ENCODE measurements at regions not wholly inside any gene's neighbourhood (a gene's known extent, or its start where the extent isn't known, plus 50 kb on each side); places are given as distances from the start of the nearest gene placed in this dataset.

DNA sequence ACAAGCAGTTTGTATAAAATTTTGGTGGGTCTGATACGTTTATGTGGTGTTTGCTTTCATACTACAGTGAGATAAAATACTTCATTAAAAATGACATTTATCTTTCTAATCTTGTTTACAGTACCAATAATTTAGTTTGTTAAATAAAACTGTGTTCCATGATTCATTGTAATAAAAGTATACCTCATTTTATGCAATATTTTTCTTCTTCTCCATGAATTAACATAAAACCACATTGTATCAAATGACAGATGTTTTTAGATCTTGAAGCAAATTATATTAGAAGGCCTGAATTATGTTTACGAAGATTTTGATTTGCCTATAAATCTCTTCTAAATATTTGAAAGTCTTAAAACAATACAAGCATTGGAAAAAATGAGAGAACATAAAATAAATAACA lies 1443.0 kb upstream of the CDH6 start:
- H3K27ac ChIP-seq, result peak overlapping the region; percentile 82
- no peak for TF ChIP-seq ZFX (IDR thresholded peaks at IDR 0.05; ENCODE audit: borderline replicate concordance)
- TF ChIP-seq, protein P1, sequence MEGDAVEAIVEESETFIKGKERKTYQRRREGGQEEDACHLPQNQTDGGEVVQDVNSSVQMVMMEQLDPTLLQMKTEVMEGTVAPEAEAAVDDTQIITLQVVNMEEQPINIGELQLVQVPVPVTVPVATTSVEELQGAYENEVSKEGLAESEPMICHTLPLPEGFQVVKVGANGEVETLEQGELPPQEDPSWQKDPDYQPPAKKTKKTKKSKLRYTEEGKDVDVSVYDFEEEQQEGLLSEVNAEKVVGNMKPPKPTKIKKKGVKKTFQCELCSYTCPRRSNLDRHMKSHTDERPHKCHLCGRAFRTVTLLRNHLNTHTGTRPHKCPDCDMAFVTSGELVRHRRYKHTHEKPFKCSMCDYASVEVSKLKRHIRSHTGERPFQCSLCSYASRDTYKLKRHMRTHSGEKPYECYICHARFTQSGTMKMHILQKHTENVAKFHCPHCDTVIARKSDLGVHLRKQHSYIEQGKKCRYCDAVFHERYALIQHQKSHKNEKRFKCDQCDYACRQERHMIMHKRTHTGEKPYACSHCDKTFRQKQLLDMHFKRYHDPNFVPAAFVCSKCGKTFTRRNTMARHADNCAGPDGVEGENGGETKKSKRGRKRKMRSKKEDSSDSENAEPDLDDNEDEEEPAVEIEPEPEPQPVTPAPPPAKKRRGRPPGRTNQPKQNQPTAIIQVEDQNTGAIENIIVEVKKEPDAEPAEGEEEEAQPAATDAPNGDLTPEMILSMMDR (IDR thresholded peaks at IDR 0.05), result no peak

DNA sequence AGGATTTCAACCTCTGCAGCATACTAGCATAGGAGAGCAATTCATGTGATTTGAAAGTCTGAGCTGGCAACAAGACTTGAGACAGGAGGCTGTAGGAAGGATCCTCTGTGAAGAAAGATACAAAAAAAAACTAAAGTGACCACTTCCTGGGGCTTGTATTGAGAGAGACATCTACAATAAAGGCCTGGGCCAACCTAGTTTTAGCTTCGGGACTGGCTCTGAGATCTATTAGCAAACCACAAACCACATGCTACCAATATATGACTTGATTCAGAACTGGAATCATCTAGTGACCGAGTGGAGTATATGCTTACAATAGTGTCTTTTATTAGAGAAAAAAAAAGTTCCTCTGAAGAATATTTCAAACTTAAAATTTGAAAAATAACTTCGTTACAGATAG lies 1448.9 kb upstream of the CDH6 start:
- no peak overlapping the region for H3K27ac ChIP-seq
- no peak for TF ChIP-seq ZFX (IDR thresholded peaks at IDR 0.05; ENCODE audit: borderline replicate concordance)
- TF ChIP-seq, protein P1 (IDR thresholded peaks at IDR 0.05), result no peak

DNA sequence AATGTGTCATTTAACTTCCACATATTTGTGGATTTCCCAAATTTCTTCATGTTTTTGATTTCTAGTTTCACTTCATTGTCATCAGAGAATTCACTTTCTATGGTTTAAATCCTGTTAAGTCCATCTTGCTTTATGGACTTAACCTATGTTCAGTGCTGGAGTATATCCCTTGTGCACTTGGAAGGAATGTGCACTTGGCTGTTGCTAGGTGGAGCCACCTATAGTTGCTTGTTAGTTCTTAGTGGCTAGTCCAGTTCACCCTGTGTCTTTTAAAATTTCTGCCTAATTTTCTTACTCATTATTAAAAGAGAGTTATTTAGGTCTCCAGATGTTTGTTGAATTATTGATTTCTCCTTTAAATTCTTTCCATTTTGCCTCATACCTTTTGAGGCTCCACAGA lies 1472.5 kb upstream of the CDH6 start:
- no peak overlapping the region for H3K27ac ChIP-seq
- TF ChIP-seq, protein P1 (IDR thresholded peaks at IDR 0.05), result peak; percentile 46
- TF ChIP-seq ZFX (IDR thresholded peaks at IDR 0.05; ENCODE audit: borderline replicate concordance), result no peak

DNA sequence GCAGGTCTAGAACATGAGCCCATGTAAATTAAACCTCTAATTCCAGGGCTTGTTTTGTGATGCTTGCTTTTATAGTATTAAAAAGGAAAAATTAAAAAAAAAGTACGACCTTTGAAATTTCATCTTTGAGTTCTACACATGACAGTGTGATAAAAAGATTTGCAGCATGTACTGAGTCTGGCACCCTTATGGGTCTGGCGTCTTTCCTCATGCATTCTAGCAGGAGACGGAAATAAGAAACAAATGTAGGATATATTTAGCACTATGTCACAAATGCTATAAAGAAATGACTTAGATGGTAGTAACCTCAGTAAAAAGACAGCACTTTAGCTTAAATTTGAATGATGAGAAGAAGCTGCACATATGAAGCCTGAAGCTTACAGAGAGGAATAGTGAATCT lies 1474.3 kb upstream of the CDH6 start:
- no peak overlapping the region for H3K27ac ChIP-seq
- TF ChIP-seq, protein P1 (IDR thresholded peaks at IDR 0.05), result no peak
- no peak for TF ChIP-seq ZFX (IDR thresholded peaks at IDR 0.05; ENCODE audit: borderline replicate concordance)

DNA sequence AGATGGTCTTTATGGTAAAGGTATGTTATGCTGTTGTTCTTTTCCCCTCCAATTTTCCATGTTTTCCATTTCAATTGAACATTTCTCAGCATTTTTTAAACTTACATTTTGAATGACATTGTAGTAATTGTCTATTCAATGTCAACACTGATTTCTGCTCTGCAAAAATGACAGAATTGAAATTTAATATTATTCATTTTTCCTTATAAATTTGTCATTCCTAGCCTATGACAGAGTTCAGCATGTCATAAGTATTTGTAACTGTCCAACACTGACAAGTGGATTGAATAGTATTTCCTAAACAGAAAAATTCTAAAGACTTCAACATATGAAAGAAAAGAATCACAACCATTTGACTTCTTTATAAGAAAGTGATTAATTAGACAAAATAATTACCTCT lies 1478.3 kb upstream of the CDH6 start:
- no peak for TF ChIP-seq ZFX (IDR thresholded peaks at IDR 0.05; ENCODE audit: borderline replicate concordance)
- TF ChIP-seq, protein P1 (IDR thresholded peaks at IDR 0.05), result no peak

DNA sequence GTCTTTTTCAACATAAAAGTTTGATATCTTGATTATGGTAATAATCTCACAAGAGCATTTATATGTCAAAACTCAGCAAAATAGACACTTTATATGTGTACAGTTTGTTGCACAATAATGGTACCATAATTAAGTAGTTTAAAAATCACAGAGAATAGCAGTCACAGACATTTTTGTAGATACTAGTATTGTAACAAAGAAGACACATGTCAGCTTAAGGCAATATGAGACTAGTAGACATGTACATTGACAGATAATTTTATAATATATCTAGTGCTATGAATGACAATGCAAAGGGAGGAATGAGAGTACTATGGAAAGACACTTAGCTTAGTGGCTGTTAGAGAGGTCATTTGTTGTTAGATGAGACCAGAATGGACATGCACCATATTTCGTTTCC lies 1490.6 kb upstream of the CDH6 start:
- no peak overlapping the region for H3K27ac ChIP-seq

More for the DNA sequence above, 1478.3 kb upstream of the CDH6 start:
- no peak overlapping the region for H3K27ac ChIP-seq

DNA sequence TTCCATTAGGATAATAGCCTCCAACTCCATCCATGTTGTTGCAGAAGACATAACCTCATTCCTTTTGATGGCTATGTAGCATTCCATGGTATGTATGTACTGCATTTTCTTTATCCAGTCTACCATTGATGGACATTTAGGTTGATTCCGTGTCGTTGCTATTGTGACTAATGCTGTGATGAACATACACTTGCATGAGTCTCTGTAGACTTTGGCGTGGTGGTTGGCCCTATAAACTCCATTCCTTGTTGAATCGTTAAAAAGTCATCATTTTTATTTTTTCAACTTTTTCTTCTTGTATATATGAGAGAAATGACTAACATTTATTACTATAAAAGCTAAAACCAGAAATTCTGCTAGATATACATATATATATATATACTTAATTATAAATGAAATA lies 1491.9 kb upstream of the CDH6 start:
- no peak for TF ChIP-seq ZFX (IDR thresholded peaks at IDR 0.05; ENCODE audit: borderline replicate concordance)
- TF ChIP-seq, protein P1 (IDR thresholded peaks at IDR 0.05), result no peak
- no peak overlapping the region for H3K27ac ChIP-seq

More for the DNA sequence above, 1490.6 kb upstream of the CDH6 start:
- no peak for TF ChIP-seq ZFX (IDR thresholded peaks at IDR 0.05; ENCODE audit: borderline replicate concordance)
- TF ChIP-seq, protein P1 (IDR thresholded peaks at IDR 0.05), result no peak
